COLO668 (cell line): ENCODE measurements at regions not wholly inside any gene's neighbourhood (a gene's known extent, or its start where the extent isn't known, plus 50 kb on each side); places are given as distances from the start of the nearest gene placed in this dataset.

Experiments used
- DNase-seq: peaks from one replicate; lab custom pipeline; 2025; ENCODE audit not compliant: unreplicated experiment; lab: John Stamatoyannopoulos, UW

- DNase-seq = no peak
These were observed 585.6 kb downstream of the DHX35 start for GRCh38 chr20:39547546-39548408.

GRCh38 chr20:39541136-39541803 lies 579.1 kb downstream of the DHX35 start:
- no peak for DNase-seq

GRCh38 chr20:39538317-39538716 lies 576.2 kb downstream of the DHX35 start:
- DNase-seq = no peak

- DNase-seq = no peak
These were observed 573.2 kb downstream of the DHX35 start for GRCh38 chr20:39535301-39535700.

GRCh38 chr20:39534846-39535245 lies 572.7 kb downstream of the DHX35 start:
- DNase-seq = no peak

- no peak for DNase-seq
These were observed 571.7 kb downstream of the DHX35 start for GRCh38 chr20:39533858-39534257.

- DNase-seq = no peak
These were observed 570.1 kb downstream of the DHX35 start for GRCh38 chr20:39532205-39532604.

- no peak for DNase-seq
These were observed 566.3 kb downstream of the DHX35 start for GRCh38 chr20:39528436-39528835.

GRCh38 chr20:39524371-39524911 lies 562.3 kb downstream of the DHX35 start:
- DNase-seq = no peak

- DNase-seq = no peak
These were observed 561.3 kb downstream of the DHX35 start for GRCh38 chr20:39523405-39523804.

GRCh38 chr20:39518654-39519053 lies 556.5 kb downstream of the DHX35 start:
- no peak for DNase-seq

GRCh38 chr20:39516964-39517363 lies 554.8 kb downstream of the DHX35 start:
- DNase-seq = no peak

GRCh38 chr20:39504710-39505094 lies 542.6 kb downstream of the DHX35 start:
- no peak for DNase-seq

- no peak for DNase-seq
These were observed 542.0 kb downstream of the DHX35 start for GRCh38 chr20:39503902-39504709.

- no peak for DNase-seq
These were observed 530.2 kb downstream of the DHX35 start for GRCh38 chr20:39492223-39492797.

GRCh38 chr20:39491711-39492110 lies 529.6 kb downstream of the DHX35 start:
- DNase-seq = no peak

GRCh38 chr20:39489986-39490560 lies 527.9 kb downstream of the DHX35 start:
- DNase-seq = no peak

GRCh38 chr20:39480276-39481043 lies 518.3 kb downstream of the DHX35 start:
- DNase-seq = no peak

GRCh38 chr20:39479196-39479810 lies 517.2 kb downstream of the DHX35 start:
- no peak for DNase-seq
